ENCODE measurements at regions not wholly inside any gene's neighbourhood (a gene's known extent, or its start where the extent isn't known, plus 50 kb on each side); places are given as distances from the start of the nearest gene placed in this dataset.

DNA sequence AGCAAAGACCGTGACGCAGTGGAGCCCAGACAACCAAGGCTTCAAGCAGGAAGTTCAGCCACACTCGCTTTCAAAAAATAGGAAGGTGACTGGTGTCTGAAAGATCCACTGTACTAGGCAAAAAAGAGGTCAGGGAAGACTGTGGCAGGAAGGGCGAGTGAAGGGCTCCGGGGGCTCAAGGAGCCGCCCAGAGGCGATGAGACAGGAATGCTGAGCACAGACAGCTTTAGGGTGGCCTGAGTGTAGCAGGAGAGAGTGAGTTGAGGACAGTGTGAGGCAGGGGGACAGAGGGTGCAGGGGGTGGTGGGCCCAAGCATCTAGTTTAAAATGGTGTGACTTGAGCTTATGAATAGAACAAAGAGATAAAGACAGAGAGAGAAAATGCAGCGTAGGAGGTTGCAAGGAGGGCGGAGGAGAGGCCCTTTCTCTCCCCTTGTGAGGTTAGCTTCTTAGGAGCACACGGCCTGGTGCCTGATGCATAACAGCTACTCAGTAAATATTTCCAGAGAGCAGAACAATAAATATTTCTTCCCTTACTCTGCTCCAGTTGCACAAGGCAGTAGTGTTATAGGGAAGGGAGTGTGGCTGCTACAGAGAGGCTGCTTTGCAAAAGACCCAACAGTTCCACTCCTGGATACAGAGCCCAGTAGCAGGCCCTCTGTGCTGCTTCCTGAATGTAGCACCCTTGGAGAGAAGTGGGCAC, 789.7 kb upstream of the RAB6C start:
- H3K36me3 ChIP-seq (ENCODE audit: control insufficient read depth in 4 of 4, insufficient read depth in 3 of 4, low read depth in 1 of 4, low read length in 3 of 4), result no peaks in the 10 kb centered on the region
- H3K9ac ChIP-seq (ENCODE audit: low read depth in 1 of 2, low read length in 2 of 2), result no peak overlapping the region
- WGBS, result 69% methylated on average over 10 of the region's 10 CpGs
- H3K4me1 ChIP-seq (ENCODE audit: control insufficient read depth in 4 of 4, insufficient read depth in 4 of 4, low read length in 3 of 4), result no peaks in the 10 kb centered on the region
- H3K4me3 ChIP-seq (ENCODE audit: low read depth in 1 of 3, low read length in 3 of 3), result no peak overlapping the region
- TF ChIP-seq, protein P1, sequence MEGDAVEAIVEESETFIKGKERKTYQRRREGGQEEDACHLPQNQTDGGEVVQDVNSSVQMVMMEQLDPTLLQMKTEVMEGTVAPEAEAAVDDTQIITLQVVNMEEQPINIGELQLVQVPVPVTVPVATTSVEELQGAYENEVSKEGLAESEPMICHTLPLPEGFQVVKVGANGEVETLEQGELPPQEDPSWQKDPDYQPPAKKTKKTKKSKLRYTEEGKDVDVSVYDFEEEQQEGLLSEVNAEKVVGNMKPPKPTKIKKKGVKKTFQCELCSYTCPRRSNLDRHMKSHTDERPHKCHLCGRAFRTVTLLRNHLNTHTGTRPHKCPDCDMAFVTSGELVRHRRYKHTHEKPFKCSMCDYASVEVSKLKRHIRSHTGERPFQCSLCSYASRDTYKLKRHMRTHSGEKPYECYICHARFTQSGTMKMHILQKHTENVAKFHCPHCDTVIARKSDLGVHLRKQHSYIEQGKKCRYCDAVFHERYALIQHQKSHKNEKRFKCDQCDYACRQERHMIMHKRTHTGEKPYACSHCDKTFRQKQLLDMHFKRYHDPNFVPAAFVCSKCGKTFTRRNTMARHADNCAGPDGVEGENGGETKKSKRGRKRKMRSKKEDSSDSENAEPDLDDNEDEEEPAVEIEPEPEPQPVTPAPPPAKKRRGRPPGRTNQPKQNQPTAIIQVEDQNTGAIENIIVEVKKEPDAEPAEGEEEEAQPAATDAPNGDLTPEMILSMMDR (IDR thresholded peaks at IDR 0.05; ENCODE audit: low read depth, low read length, missing input control), result no peak
- TF ChIP-seq FOXA2 (IDR thresholded peaks at IDR 0.05) (no peak), RXRA (IDR thresholded peaks at IDR 0.05) (no peak), SP1 (IDR thresholded peaks at IDR 0.05) (no peak), REST (IDR thresholded peaks at IDR 0.05) (no peak), YY1 (IDR thresholded peaks at IDR 0.05) (no peak), GABPA (IDR thresholded peaks at IDR 0.05 in 1 of 2, conservative IDR thresholded peaks at IDR 0.05 in 1 of 2) (no peak), RAD21 (IDR thresholded peaks at IDR 0.05) (no peak), JUND (IDR thresholded peaks at IDR 0.05) (no peak), ZBTB33 (IDR thresholded peaks at IDR 0.05) (no peak)
- TF ChIP-seq, protein P2, sequence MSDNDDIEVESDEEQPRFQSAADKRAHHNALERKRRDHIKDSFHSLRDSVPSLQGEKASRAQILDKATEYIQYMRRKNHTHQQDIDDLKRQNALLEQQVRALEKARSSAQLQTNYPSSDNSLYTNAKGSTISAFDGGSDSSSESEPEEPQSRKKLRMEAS (IDR thresholded peaks at IDR 0.05), result no peak
- TF ChIP-seq, protein P3, sequence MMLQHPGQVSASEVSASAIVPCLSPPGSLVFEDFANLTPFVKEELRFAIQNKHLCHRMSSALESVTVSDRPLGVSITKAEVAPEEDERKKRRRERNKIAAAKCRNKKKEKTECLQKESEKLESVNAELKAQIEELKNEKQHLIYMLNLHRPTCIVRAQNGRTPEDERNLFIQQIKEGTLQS (IDR thresholded peaks at IDR 0.05), result no peak
- no peaks in the 10 kb centered on the region for H3K9me3 ChIP-seq (ENCODE audit: control insufficient read depth in 4 of 4, low read length in 3 of 4)
- H3K27me3 ChIP-seq (ENCODE audit: control insufficient read depth in 4 of 4, insufficient read depth in 4 of 4, low read length in 3 of 4), result peaks cover 0 to 5% (median 0%) of the 10 kb centered on the region in 4 donors
- no peak overlapping the region for H3K27ac ChIP-seq (ENCODE audit: low read depth in 1 of 2, low read length in 2 of 2)
- no peak for DNase-seq (ENCODE audit: low spot score)

DNA sequence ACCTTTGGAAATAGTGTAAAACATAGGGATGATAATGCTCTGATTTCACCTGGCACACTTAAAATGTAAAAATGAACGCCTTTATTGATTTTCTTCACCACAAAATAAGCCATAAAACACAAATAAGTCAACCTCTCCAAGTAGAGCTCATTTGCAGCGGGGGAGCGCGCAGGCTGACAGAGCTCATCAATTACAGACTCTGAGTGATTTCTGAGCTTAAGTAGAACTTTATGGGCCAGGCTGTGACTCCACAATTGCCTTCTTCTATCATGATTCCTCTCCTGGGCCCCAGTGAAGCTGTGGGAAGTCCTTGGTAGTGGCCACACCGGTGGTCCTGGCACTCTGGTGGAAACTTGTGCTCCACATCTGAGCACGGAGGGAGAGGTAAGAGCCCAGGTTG, 789.0 kb upstream of the RAB6C start:
- Histone ChIP-seq H3K4me1 (ENCODE audit: control insufficient read depth in 4 of 4, insufficient read depth in 4 of 4, low read length in 3 of 4) (no peaks in the 10 kb centered on the region), H3K27me3 (ENCODE audit: control insufficient read depth in 4 of 4, insufficient read depth in 4 of 4, low read length in 3 of 4) (peaks cover 0 to 7% (median 0%) of the 10 kb centered on the region in 4 donors), H3K36me3 (ENCODE audit: control insufficient read depth in 4 of 4, insufficient read depth in 3 of 4, low read depth in 1 of 4, low read length in 3 of 4) (no peaks in the 10 kb centered on the region), H3K9ac (ENCODE audit: low read depth in 1 of 2, low read length in 2 of 2) (no peak overlapping the region), H3K4me3 (ENCODE audit: low read depth in 1 of 3, low read length in 3 of 3) (no peak overlapping the region), H3K9me3 (ENCODE audit: control insufficient read depth in 4 of 4, low read length in 3 of 4) (no peaks in the 10 kb centered on the region), H3K27ac (ENCODE audit: low read depth in 1 of 2, low read length in 2 of 2) (no peak overlapping the region)
- 86% methylated on average over 6 of the region's 6 CpGs for WGBS
- DNase-seq (ENCODE audit: low spot score), result no peak
- no peak for TF ChIP-seq JUND (IDR thresholded peaks at IDR 0.05)
- TF ChIP-seq GABPA (IDR thresholded peaks at IDR 0.05 in 1 of 2, conservative IDR thresholded peaks at IDR 0.05 in 1 of 2), result no peak
- TF ChIP-seq, protein P1 (IDR thresholded peaks at IDR 0.05; ENCODE audit: low read depth, low read length, missing input control), result no peak
- no peak for TF ChIP-seq HNF4A (conservative IDR thresholded peaks at IDR 0.05)
- no peak for TF ChIP-seq SP1 (IDR thresholded peaks at IDR 0.05)
- TF ChIP-seq REST (IDR thresholded peaks at IDR 0.05), result no peak
- no peak for TF ChIP-seq ZBTB33 (IDR thresholded peaks at IDR 0.05)

Data from liver (tissue), 8 donors.